Pancreas (tissue), 10 donors: ENCODE measurements at regions not wholly inside any gene's neighbourhood (a gene's known extent, or its start where the extent isn't known, plus 50 kb on each side); places are given as distances from the start of the nearest gene placed in this dataset.

Experiments
- ATAC-seq, 4 donors: fragments of 200-7000 bp; cut with Tn5 transposase; one replicate each; pipeline versions ENCODE4 v1.8.0 to v1.9.1; 2020; ENCODE audit warnings: mild to moderate bottlenecking in 4 of 4, moderate library complexity in 4 of 4
- DNase-seq, 6 donors: peaks; one replicate each; pipeline ENCODE4 v3.0.0-alpha.2; 2020
- FAIRE-seq: peaks from 2 replicates; lab custom pipeline; 2012; peaks lifted over from hg19 to GRCh38; lab: Jason Lieb, UNC
- H3K27ac ChIP-seq, 4 donors: fragments of 200-600 bp; sonication (generic); 1 replicate in 3 of 4; 2 replicates in 1 of 4; pipeline versions ENCODE4 v1.5.0 to v1.8.0; 2020
- H3K27me3 ChIP-seq, 4 donors: fragments of 200-600 bp; one replicate each; pipeline ENCODE4 v1.8.0; 2021
- H3K36me3 ChIP-seq, 3 donors: fragments of 200-600 bp; sonication (generic) in 1 of 3; one replicate each; pipeline versions ENCODE4 v1.5.0 to v1.8.0; 2020 to 2021
- H3K4me1 ChIP-seq, 3 donors: fragments of 200-600 bp; one replicate each; pipeline ENCODE4 v1.8.0; 2021
- H3K4me3 ChIP-seq, 4 donors: fragments of 200-600 bp; sonication (generic) in 2 of 4; one replicate each; pipeline versions ENCODE4 v1.5.0 to v1.8.0; 2020 to 2021
- H3K9me3 ChIP-seq, 4 donors: fragments of 200-600 bp; one replicate each; pipeline ENCODE4 v1.8.0; 2021
- CTCF ChIP-seq, 4 donors: fragments of 200-600 bp; sonication (generic) in 3 of 4; IDR thresholded peaks; one replicate each; pipeline versions ENCODE4 v1.5.0 to v1.8.0; 2021; ENCODE audit warnings: antibody characterized with exemption in 4 of 4
- WGBS, 2 donors: extraction: QIAGEN DNeasy Blood & Tissue Kit; methylation state at CpG; one replicate each; pipeline ENCODE4 v1.1.7; 2013; 5-methylcytosine and 5-hydroxymethylcytosine counted together
- intact Hi-C, 3 donors: fragments of 100-400 bp; cut with DNase I; formaldehyde crosslinking; loops; one replicate each; pipeline versions ENCODE4 v1.11.1 to v1.14.2; 2022
- donor health status: healthy with polysubstance abuse.
- donor health status: DM: no; HTN: no; CAD: no; lungs with moderate emphysema.
- donor health status: DM: no; HTN: no; CAD: no.
- donor health status: control.
- donor health status: control.
- donor health status: Bipolar disorder and iron deficiency.
- donor health status: DM: yes; HTN: yes; CAD: no.
- donor health status: DM: no; HTN: no; CAD: no.
- donor health status: DM: no; HTN: no; CAD: no.
- donor health status: DM: yes; HTN: yes; CAD: no.

GRCh38 chrX:98795636-98796035, 1614.4 kb downstream of the PCDH19 start:
- FAIRE-seq = no peak
- 26 to 44% methylated on average over 3 of the region's 3 CpGs for WGBS, 2 donors
- no peak for TF ChIP-seq CTCF (IDR thresholded peaks at IDR 0.05)

GRCh38 chrX:98755912-98756311, 1654.2 kb downstream of the PCDH19 start:
- FAIRE-seq (peak; percentile 81), ATAC-seq (no peak), DNase-seq (no peak)
- Histone ChIP-seq H3K27me3 (no peaks in the 10 kb centered on the region), H3K4me1 (no peaks in the 10 kb centered on the region), H3K36me3 (no peaks in the 10 kb centered on the region), H3K9me3 (no peaks in the 10 kb centered on the region), H3K27ac (no peak overlapping the region), H3K4me3 (no peak overlapping the region)
- intact Hi-C loops = no loop called here
- no peak for TF ChIP-seq CTCF (IDR thresholded peaks at IDR 0.05)

More at GRCh38 chrX:98795636-98796035, 1614.4 kb downstream of the PCDH19 start:
- DNase-seq (no peak), ATAC-seq (no peak)
- Histone ChIP-seq H3K4me3 (no peak overlapping the region), H3K27ac (no peak overlapping the region), H3K4me1 (no peaks in the 10 kb centered on the region), H3K9me3 (no peaks in the 10 kb centered on the region), H3K36me3 (no peaks in the 10 kb centered on the region), H3K27me3 (peaks cover 0 to 12% (median 0%) of the 10 kb centered on the region in 4 donors)
- intact Hi-C loops = no loop called here

- Histone ChIP-seq H3K4me3 (no peak overlapping the region), H3K4me1 (no peaks in the 10 kb centered on the region), H3K27ac (no peak overlapping the region), H3K36me3 (no peaks in the 10 kb centered on the region), H3K27me3 (peaks cover 0 to 4% (median 0%) of the 10 kb centered on the region in 4 donors), H3K9me3 (no peaks in the 10 kb centered on the region)
- intact Hi-C loops = no loop called here
- DNase-seq = no peak
- FAIRE-seq = peak; percentile 49
- 17 to 26% methylated on average over 1 of the region's 1 CpG for WGBS, 2 donors
- TF ChIP-seq CTCF (IDR thresholded peaks at IDR 0.05) = no peak
- ATAC-seq = peak in 1 of 4 donors; percentile 44
Observed at GRCh38 chrX:98731821-98732220, 1678.3 kb downstream of the PCDH19 start.

- intact Hi-C loops = no loop called here
- WGBS, 2 donors = 7 to 9% methylated on average over 1 of the region's 1 CpG
- Histone ChIP-seq H3K36me3 (no peaks in the 10 kb centered on the region), H3K4me3 (no peak overlapping the region), H3K4me1 (no peaks in the 10 kb centered on the region), H3K27me3 (peaks cover 0 to 7% (median 0%) of the 10 kb centered on the region in 4 donors), H3K27ac (no peak overlapping the region), H3K9me3 (no peaks in the 10 kb centered on the region)
- no peak for ATAC-seq
- no peak for FAIRE-seq
- DNase-seq = no peak
- TF ChIP-seq CTCF (IDR thresholded peaks at IDR 0.05) = no peak
Observed at GRCh38 chrX:98717970-98718369, 1692.1 kb downstream of the PCDH19 start.
